ENCODE measurements at regions not wholly inside any gene's neighbourhood (a gene's known extent, or its start where the extent isn't known, plus 50 kb on each side); places are given as distances from the start of the nearest gene placed in this dataset.

GRCh38 chr9:87343816-87344430 is 153.7 kb upstream of the DAPK1 start:
- no peaks in the 10 kb centered on the region for H4K20me1 ChIP-seq (ENCODE audit: insufficient read depth, low read length)
- no peaks in the 10 kb centered on the region for H3K79me2 ChIP-seq (ENCODE audit: low read length)
- H3K9me3 ChIP-seq (ENCODE audit: insufficient read depth, low read length), result no peaks in the 10 kb centered on the region
- H3K27me3 ChIP-seq (ENCODE audit: low read depth, low read length), result no peaks in the 10 kb centered on the region
- TF ChIP-seq EZH2phosphoT487 (IDR thresholded peaks at IDR 0.05; ENCODE audit: low read depth), result no peak
- TF ChIP-seq CTCF (IDR thresholded peaks at IDR 0.05; ENCODE audit: low read depth, low read length), result no peak
- H3K27ac ChIP-seq (ENCODE audit: low read length), result no peak overlapping the region
- no peaks in the 10 kb centered on the region for H3K36me3 ChIP-seq (replicated peaks; ENCODE audit: low read depth, low read length)
- H3K4me3 ChIP-seq (ENCODE audit: low read length), result no peak overlapping the region
- H3K4me1 ChIP-seq (ENCODE audit: low read length), result no peaks in the 10 kb centered on the region
- H3K9ac ChIP-seq (ENCODE audit: low read length), result no peak overlapping the region
- H2AFZ ChIP-seq (ENCODE audit: low read depth, low read length), result no peak overlapping the region
- no peak overlapping the region for H3K4me2 ChIP-seq (ENCODE audit: low read length)

GRCh38 chr9:87346061-87346665 is 151.5 kb upstream of the DAPK1 start:
- H3K9me3 ChIP-seq (ENCODE audit: insufficient read depth, low read length), result no peaks in the 10 kb centered on the region

GRCh38 chr9:87350915-87351314 is 146.8 kb upstream of the DAPK1 start:
- Histone ChIP-seq H3K4me3 (ENCODE audit: low read length) (no peak overlapping the region), H3K4me2 (ENCODE audit: low read length) (no peak overlapping the region), H3K4me1 (ENCODE audit: low read length) (no peaks in the 10 kb centered on the region), H3K27me3 (ENCODE audit: low read depth, low read length) (no peaks in the 10 kb centered on the region), H4K20me1 (ENCODE audit: insufficient read depth, low read length) (no peaks in the 10 kb centered on the region), H3K9me3 (ENCODE audit: insufficient read depth, low read length) (no peaks in the 10 kb centered on the region), H3K36me3 (replicated peaks; ENCODE audit: low read depth, low read length) (no peaks in the 10 kb centered on the region), H3K79me2 (ENCODE audit: low read length) (no peaks in the 10 kb centered on the region), H2AFZ (ENCODE audit: low read depth, low read length) (no peak overlapping the region), H3K9ac (ENCODE audit: low read length) (no peak overlapping the region), H3K27ac (ENCODE audit: low read length) (no peak overlapping the region)
- TF ChIP-seq EZH2phosphoT487 (IDR thresholded peaks at IDR 0.05; ENCODE audit: low read depth), result no peak
- no peak for TF ChIP-seq CTCF (IDR thresholded peaks at IDR 0.05; ENCODE audit: low read depth, low read length)

More at GRCh38 chr9:87346061-87346665, 151.5 kb upstream of the DAPK1 start:
- Histone ChIP-seq H3K36me3 (replicated peaks; ENCODE audit: low read depth, low read length) (no peaks in the 10 kb centered on the region), H2AFZ (ENCODE audit: low read depth, low read length) (no peak overlapping the region), H3K79me2 (ENCODE audit: low read length) (no peaks in the 10 kb centered on the region), H3K4me1 (ENCODE audit: low read length) (no peaks in the 10 kb centered on the region), H3K27ac (ENCODE audit: low read length) (no peak overlapping the region), H3K4me3 (ENCODE audit: low read length) (no peak overlapping the region), H3K9ac (ENCODE audit: low read length) (no peak overlapping the region), H4K20me1 (ENCODE audit: insufficient read depth, low read length) (no peaks in the 10 kb centered on the region), H3K27me3 (ENCODE audit: low read depth, low read length) (no peaks in the 10 kb centered on the region), H3K4me2 (ENCODE audit: low read length) (no peak overlapping the region)
- TF ChIP-seq CTCF (IDR thresholded peaks at IDR 0.05; ENCODE audit: low read depth, low read length) (no peak), EZH2phosphoT487 (IDR thresholded peaks at IDR 0.05; ENCODE audit: low read depth) (no peak)

GRCh38 chr9:87353301-87353700 is 144.4 kb upstream of the DAPK1 start:
- Histone ChIP-seq H3K36me3 (replicated peaks; ENCODE audit: low read depth, low read length) (no peaks in the 10 kb centered on the region), H3K4me3 (ENCODE audit: low read length) (no peak overlapping the region), H3K9me3 (ENCODE audit: insufficient read depth, low read length) (no peaks in the 10 kb centered on the region), H2AFZ (ENCODE audit: low read depth, low read length) (no peak overlapping the region), H3K4me1 (ENCODE audit: low read length) (no peaks in the 10 kb centered on the region), H3K79me2 (ENCODE audit: low read length) (no peaks in the 10 kb centered on the region), H4K20me1 (ENCODE audit: insufficient read depth, low read length) (no peaks in the 10 kb centered on the region), H3K27me3 (ENCODE audit: low read depth, low read length) (no peaks in the 10 kb centered on the region), H3K9ac (ENCODE audit: low read length) (no peak overlapping the region), H3K27ac (ENCODE audit: low read length) (no peak overlapping the region), H3K4me2 (ENCODE audit: low read length) (no peak overlapping the region)
- TF ChIP-seq CTCF (IDR thresholded peaks at IDR 0.05; ENCODE audit: low read depth, low read length) (no peak), EZH2phosphoT487 (IDR thresholded peaks at IDR 0.05; ENCODE audit: low read depth) (no peak)
